A549 (cell line): ENCODE measurements at regions not wholly inside any gene's neighbourhood (a gene's known extent, or its start where the extent isn't known, plus 50 kb on each side); places are given as distances from the start of the nearest gene placed in this dataset.

Source experiments
- EP300 ChIP-seq, 2 experiments: fragments of >200 bp; sonication (Bioruptor Twin); formaldehyde crosslinking; IDR thresholded peaks; 2 replicates in 1 of 2; 3 replicates in 1 of 2; pipeline ENCODE4 v1.6.1; 2016 to 2017
- MAZ ChIP-seq: fragments of 150-350 bp; IDR thresholded peaks from 2 replicates; pipeline ENCODE4 v1.6.1; 2014; ENCODE audit warnings: antibody characterized with exemption, low read depth, low read length, borderline replicate concordance
- TF ChIP-seq, protein P1 (sequence below): fragments of >200 bp; sonication (Bioruptor Twin); formaldehyde crosslinking; IDR thresholded peaks from 3 replicates; pipeline ENCODE4 v1.5.1; 2016

DNA sequence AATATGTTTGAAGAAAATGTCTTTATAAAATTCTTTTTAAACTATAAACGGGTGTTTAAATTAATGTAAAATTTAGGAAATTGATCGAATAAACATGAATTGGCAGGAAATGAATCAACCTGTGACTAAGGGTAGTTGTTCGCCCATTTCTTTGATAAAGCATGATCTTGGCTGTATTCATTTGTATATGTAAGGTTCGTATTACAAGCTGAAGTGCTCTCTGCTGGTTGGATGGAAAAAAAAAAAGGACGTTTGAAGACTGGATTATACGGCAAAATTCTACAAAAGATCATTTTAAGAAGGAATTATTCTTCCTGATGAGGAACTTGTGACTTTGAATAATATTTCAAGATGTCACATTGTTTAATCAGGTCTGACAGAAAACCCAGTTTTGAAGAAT lies 185.4 kb upstream of the ANK3 start:
- TF ChIP-seq, protein P1, sequence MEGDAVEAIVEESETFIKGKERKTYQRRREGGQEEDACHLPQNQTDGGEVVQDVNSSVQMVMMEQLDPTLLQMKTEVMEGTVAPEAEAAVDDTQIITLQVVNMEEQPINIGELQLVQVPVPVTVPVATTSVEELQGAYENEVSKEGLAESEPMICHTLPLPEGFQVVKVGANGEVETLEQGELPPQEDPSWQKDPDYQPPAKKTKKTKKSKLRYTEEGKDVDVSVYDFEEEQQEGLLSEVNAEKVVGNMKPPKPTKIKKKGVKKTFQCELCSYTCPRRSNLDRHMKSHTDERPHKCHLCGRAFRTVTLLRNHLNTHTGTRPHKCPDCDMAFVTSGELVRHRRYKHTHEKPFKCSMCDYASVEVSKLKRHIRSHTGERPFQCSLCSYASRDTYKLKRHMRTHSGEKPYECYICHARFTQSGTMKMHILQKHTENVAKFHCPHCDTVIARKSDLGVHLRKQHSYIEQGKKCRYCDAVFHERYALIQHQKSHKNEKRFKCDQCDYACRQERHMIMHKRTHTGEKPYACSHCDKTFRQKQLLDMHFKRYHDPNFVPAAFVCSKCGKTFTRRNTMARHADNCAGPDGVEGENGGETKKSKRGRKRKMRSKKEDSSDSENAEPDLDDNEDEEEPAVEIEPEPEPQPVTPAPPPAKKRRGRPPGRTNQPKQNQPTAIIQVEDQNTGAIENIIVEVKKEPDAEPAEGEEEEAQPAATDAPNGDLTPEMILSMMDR, result no peak
- TF ChIP-seq MAZ, result no peak
- TF ChIP-seq EP300 (IDR thresholded peaks at IDR 0.05), result no peak
